ENCODE measurements at regions not wholly inside any gene's neighbourhood (a gene's known extent, or its start where the extent isn't known, plus 50 kb on each side); places are given as distances from the start of the nearest gene placed in this dataset.

DNA sequence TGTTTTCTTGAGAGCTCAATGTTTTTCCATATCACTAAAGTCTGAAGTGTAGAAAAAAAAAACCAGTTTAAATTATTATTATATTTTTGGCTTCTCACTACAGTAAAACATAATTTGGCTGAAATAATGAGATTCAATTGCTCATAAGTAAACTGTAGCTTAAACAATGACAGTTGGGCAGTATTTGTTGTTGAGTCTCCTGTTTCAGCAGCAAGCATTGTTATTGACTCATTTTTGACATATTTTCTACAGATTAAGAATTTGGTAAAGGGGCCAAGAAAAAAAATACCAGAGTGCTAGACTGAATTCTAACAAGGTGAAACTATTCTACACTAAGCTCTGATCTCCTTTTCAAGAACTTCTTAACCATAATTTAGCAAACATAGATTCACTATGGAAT lies 2070.4 kb upstream of the CELF4 start:
- H3K4me3 ChIP-seq (ENCODE audit: low read depth, low read length), result no peak overlapping the region
- no peak for TF ChIP-seq CTCF (IDR thresholded peaks at IDR 0.05; ENCODE audit: insufficient read depth, low read depth, low read length)
- no peak for DNase-seq (ENCODE audit: low read depth)

DNA sequence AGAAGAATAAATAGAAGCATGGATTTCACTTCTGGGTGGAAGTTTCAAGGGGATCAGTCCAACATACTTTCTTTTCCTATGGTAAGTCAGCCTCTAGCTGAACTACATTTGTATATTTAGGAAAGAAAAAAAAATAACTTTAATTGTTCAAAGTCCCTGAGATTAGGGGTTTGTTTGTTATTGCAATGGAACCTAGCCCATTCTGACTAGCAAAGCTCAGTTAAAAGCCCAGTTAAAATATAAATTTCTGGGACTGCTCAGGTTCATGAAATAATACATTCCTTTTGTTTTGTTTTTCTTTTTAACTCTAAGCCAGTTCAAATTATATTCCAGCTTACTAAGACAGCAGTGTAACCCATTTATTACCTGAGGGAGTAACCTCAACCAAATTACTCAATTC lies 2069.6 kb upstream of the CELF4 start:
- no peak for DNase-seq (ENCODE audit: low read depth)
- no peak for TF ChIP-seq CTCF (IDR thresholded peaks at IDR 0.05; ENCODE audit: insufficient read depth, low read depth, low read length)
- no peak overlapping the region for H3K4me3 ChIP-seq (ENCODE audit: low read depth, low read length)

DNA sequence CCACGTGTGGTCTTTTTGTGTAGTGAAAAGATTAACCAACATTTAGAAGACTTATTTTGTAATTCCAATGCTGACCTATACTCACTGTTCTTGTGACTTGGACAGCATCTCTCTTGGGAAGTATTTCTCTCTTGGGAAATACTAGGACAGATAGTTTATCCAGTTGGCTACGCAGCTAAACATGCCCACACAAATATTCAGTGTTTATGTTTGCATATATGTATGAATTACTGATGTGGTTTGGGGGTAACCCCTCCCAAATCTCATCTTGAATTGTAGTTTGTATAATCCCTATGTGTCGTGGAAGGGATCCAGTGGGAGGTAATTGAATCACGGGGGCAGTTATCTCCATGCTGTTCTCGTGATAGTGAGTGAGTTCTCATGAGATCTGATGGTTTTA lies 2062.3 kb upstream of the CELF4 start:
- H3K4me3 ChIP-seq (ENCODE audit: low read depth, low read length), result no peak overlapping the region
- DNase-seq (ENCODE audit: low read depth), result peak; percentile 74
- no peak for TF ChIP-seq CTCF (IDR thresholded peaks at IDR 0.05; ENCODE audit: insufficient read depth, low read depth, low read length)

- no peak for TF ChIP-seq CTCF (IDR thresholded peaks at IDR 0.05; ENCODE audit: insufficient read depth, low read depth, low read length)
- peak; percentile 51 for DNase-seq (ENCODE audit: low read depth)
- H3K4me3 ChIP-seq (ENCODE audit: low read depth, low read length), result no peak overlapping the region
Observed at GRCh38 chr18:39624961-39625360, 2059.4 kb upstream of the CELF4 start.

DNA sequence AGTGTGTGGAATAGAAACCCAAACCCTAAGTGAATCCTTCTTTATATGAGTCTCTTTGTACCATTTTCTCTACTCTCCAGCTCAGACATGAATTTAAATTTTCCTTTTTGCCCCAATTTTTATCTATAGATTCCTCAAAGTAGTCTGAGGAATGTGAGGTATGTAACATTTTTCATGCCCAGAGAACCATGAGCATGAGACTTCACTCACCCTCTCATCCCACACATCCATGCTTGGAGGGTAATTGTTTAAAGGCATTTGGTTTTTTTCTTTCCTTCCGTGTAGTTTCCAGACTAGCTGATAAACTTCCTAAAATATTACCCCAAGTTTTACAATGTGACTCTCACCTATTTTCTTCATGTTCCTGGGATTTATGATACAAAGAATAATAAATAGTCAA lies 2056.8 kb upstream of the CELF4 start:
- no peak overlapping the region for H3K4me3 ChIP-seq (ENCODE audit: low read depth, low read length)
- DNase-seq (ENCODE audit: low read depth), result no peak
- TF ChIP-seq CTCF (IDR thresholded peaks at IDR 0.05; ENCODE audit: insufficient read depth, low read depth, low read length), result no peak

DNA sequence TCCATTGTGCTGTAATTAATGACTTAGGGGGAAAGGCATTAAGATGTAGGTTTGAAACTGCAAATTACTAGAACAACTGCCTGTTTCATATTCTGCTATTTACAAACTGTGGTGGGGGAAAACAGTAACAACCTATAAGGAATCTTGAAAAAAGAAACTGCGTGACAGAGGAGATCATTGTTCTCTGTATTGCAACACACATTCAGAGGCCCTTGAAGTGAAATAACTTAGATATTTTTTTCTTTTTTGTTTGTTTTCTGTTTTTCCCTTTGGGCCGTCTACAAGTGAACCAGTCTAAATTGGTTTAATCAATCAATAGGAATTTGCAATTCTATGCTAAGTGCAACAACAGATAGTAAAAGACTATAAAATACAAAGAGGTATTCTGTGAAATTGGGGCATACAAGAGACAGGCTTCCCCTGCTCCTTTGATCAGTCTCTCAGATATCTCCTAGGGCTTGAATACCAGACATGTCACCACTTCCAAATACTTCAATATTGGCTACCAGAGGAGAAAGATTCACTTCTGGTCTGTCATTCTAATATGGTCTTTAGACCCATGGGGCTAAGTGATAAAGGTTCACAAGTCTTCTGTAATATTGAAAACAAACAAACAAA lies 2055.1 kb upstream of the CELF4 start:
- TF ChIP-seq CTCF (IDR thresholded peaks at IDR 0.05; ENCODE audit: insufficient read depth, low read depth, low read length), result no peak
- H3K4me3 ChIP-seq (ENCODE audit: low read depth, low read length), result no peak overlapping the region
- DNase-seq (ENCODE audit: low read depth), result no peak

All from fibroblast of villous mesenchyme (primary cell).